HFFc6 (cell line): ENCODE measurements at regions not wholly inside any gene's neighbourhood (a gene's known extent, or its start where the extent isn't known, plus 50 kb on each side); places are given as distances from the start of the nearest gene placed in this dataset.
"Not testable (repeated sequence)": the region's sequence is repeated elsewhere in the genome, so short reads cannot be mapped to it uniquely, and the experiment has no call there.

Source experiments
- DNase-seq: peaks from one replicate; pipeline ENCODE4 v3.0.0-alpha.2; 2018
- H3K27ac Mint-ChIP-seq: 2 replicates; pipeline ENCODE4 v1.8.0; 2020; ENCODE audit warnings: mild to moderate bottlenecking, mixed read lengths
- H3K27me3 Mint-ChIP-seq: 2 replicates; pipeline ENCODE4 v1.8.0; 2021; ENCODE audit warnings: mild to moderate bottlenecking, moderate library complexity, mixed read lengths; ENCODE audit not compliant: insufficient read depth
- H3K36me3 Mint-ChIP-seq: 2 replicates; pipeline ENCODE4 v1.8.0; 2021; ENCODE audit warnings: low read depth, mixed read lengths
- H3K4me1 Mint-ChIP-seq: 2 replicates; pipeline ENCODE4 v1.8.0; 2020; ENCODE audit warnings: low read depth, mixed read lengths
- H3K4me3 Mint-ChIP-seq: 2 replicates; pipeline ENCODE4 v1.8.0; 2020; ENCODE audit warnings: mild to moderate bottlenecking, moderate library complexity, mixed read lengths
- H3K9me3 Mint-ChIP-seq: 2 replicates; pipeline ENCODE4 v1.8.0; 2020; ENCODE audit warnings: mild to moderate bottlenecking, mixed read lengths
- TF ChIP-seq, protein P1 (sequence below): fragments of 200-600 bp; sonication (generic); IDR thresholded peaks from 2 replicates; pipeline ENCODE4 v1.5.0; 2021; ENCODE audit warnings: antibody characterized with exemption, mild to moderate bottlenecking

GRCh38 chr9:117839862-117840261 is 135.7 kb downstream of the TLR4 start:
- H3K4me3 Mint-ChIP-seq, result no peak overlapping the region
- no peak for DNase-seq
- no peaks in the 10 kb centered on the region for H3K36me3 Mint-ChIP-seq
- H3K27me3 Mint-ChIP-seq, result no peaks in the 10 kb centered on the region
- no peaks in the 10 kb centered on the region for H3K4me1 Mint-ChIP-seq
- TF ChIP-seq, protein P1, sequence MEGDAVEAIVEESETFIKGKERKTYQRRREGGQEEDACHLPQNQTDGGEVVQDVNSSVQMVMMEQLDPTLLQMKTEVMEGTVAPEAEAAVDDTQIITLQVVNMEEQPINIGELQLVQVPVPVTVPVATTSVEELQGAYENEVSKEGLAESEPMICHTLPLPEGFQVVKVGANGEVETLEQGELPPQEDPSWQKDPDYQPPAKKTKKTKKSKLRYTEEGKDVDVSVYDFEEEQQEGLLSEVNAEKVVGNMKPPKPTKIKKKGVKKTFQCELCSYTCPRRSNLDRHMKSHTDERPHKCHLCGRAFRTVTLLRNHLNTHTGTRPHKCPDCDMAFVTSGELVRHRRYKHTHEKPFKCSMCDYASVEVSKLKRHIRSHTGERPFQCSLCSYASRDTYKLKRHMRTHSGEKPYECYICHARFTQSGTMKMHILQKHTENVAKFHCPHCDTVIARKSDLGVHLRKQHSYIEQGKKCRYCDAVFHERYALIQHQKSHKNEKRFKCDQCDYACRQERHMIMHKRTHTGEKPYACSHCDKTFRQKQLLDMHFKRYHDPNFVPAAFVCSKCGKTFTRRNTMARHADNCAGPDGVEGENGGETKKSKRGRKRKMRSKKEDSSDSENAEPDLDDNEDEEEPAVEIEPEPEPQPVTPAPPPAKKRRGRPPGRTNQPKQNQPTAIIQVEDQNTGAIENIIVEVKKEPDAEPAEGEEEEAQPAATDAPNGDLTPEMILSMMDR, result no peak
- peaks cover 8% of the 10 kb centered on the region; the same call in 1 of the 2 replicates for H3K9me3 Mint-ChIP-seq
- H3K27ac Mint-ChIP-seq, result no peak overlapping the region

- H3K27me3 Mint-ChIP-seq, H3K36me3 Mint-ChIP-seq, DNase-seq, H3K4me3 Mint-ChIP-seq, H3K4me1 Mint-ChIP-seq, H3K27ac Mint-ChIP-seq: not testable (repeated sequence)
- peaks cover 22% of the 10 kb centered on the region for H3K9me3 Mint-ChIP-seq
These were observed 147.7 kb downstream of the TLR4 start for GRCh38 chr9:117851836-117852461.

- no peak for DNase-seq
- TF ChIP-seq, protein P1, result no peak
- no peak overlapping the region for H3K4me3 Mint-ChIP-seq
- H3K36me3 Mint-ChIP-seq, result no peaks in the 10 kb centered on the region
- H3K4me1 Mint-ChIP-seq, result no peaks in the 10 kb centered on the region
- H3K27me3 Mint-ChIP-seq, result no peaks in the 10 kb centered on the region
- no peak overlapping the region for H3K27ac Mint-ChIP-seq
- H3K9me3 Mint-ChIP-seq, result peaks cover 20% of the 10 kb centered on the region; the same call in 1 of the 2 replicates
These were observed 154.4 kb downstream of the TLR4 start for GRCh38 chr9:117858561-117858960.

DNA sequence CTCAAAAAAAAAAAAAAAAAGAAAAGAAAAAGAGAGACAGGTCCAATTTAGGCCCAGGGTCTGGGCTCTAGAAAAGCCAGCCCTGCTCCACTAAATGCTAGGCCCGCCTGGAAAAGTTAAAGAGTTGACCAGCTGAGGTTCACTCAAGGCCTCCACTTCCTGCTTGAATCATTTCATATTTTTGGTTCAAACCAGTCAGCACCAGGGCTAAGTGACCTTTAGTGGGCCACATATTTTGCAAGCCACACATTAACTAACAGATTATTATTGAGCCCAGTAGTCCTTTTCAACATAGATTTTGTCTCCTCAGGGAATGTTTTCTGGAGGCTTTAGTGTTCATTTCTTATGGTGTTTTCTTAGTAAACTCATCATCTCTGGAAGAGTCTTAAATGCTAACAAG is 156.6 kb downstream of the TLR4 start:
- no peaks in the 10 kb centered on the region for H3K27me3 Mint-ChIP-seq
- no peak overlapping the region for H3K27ac Mint-ChIP-seq
- no peak for DNase-seq
- H3K4me1 Mint-ChIP-seq, result no peaks in the 10 kb centered on the region
- H3K9me3 Mint-ChIP-seq, result peaks cover 18% of the 10 kb centered on the region; the same call in 1 of the 2 replicates
- H3K4me3 Mint-ChIP-seq, result no peak overlapping the region
- TF ChIP-seq, protein P1, result no peak
- no peaks in the 10 kb centered on the region for H3K36me3 Mint-ChIP-seq

DNA sequence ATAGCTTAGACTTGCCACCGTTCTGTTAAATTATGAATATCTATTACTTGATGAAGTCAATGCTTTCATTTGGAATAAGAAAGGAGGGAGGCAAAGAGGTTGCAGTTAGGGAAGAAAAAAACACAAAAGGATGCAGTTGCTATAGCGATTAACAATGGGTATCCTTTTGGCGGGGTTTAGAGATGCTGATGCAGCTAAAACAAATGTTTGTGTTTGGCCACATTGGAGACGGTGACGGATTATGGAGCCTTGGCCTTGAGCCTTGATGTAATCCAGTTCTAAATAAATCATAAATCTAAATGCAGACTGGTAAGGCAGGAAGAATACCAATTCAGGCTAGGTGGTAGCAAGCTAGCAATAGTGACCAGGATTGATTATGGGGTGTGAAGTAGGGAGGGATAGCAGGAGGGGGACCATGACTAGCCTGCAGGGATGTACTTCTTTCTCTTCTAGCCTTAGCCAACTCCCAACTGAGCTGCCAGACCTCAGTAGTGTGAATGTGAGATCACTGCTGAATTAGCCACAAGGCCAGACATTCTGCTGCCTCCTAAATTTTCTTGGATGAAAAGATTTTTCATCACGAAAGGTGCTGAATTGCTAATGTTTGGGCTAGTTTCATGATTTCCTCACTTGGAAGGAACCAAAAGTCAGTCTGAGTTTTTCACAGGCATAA is 160.3 kb downstream of the TLR4 start:
- no peaks in the 10 kb centered on the region for H3K36me3 Mint-ChIP-seq
- H3K9me3 Mint-ChIP-seq, result peaks cover 27% of the 10 kb centered on the region
- no peak for DNase-seq
- no peaks in the 10 kb centered on the region for H3K4me1 Mint-ChIP-seq
- peaks cover 1% of the 10 kb centered on the region for H3K27me3 Mint-ChIP-seq
- no peak overlapping the region for H3K4me3 Mint-ChIP-seq
- no peak overlapping the region for H3K27ac Mint-ChIP-seq
- TF ChIP-seq, protein P1, result no peak

DNA sequence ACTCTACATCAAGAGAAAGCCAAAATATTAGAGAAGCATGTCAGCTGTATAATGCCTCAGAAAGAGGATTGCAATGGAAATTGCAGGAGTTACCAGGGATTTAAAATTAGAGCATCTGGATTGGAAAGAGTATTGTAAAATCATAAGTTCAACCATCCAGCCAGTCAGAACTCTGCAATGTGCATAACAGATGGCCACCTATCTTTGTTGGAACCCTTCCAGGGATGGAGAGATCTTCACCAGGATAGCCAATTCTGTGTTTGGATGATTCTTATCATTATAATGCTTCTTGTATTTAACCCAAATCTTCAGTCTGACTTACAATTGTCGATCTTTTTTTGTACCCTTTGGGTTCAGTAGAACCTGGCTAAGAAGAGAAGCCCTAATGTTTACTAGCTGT is 164.4 kb downstream of the TLR4 start:
- peaks cover 28% of the 10 kb centered on the region for H3K9me3 Mint-ChIP-seq
- H3K4me1 Mint-ChIP-seq, result no peaks in the 10 kb centered on the region
- TF ChIP-seq, protein P1, result no peak
- no peaks in the 10 kb centered on the region for H3K36me3 Mint-ChIP-seq
- H3K4me3 Mint-ChIP-seq, result no peak overlapping the region
- H3K27ac Mint-ChIP-seq, result no peak overlapping the region
- peaks cover 1% of the 10 kb centered on the region for H3K27me3 Mint-ChIP-seq
- DNase-seq, result no peak
